Smooth muscle cell (in vitro differentiated cells): ENCODE measurements at regions not wholly inside any gene's neighbourhood (a gene's known extent, or its start where the extent isn't known, plus 50 kb on each side); places are given as distances from the start of the nearest gene placed in this dataset.

Experiments used
- DNase-seq: peaks from one replicate; lab custom pipeline; 2025; ENCODE audit not compliant: unreplicated experiment; lab: John Stamatoyannopoulos, UW
- H2AFZ ChIP-seq: fragments of 200-600 bp; sonication (generic); 2 replicates; pipeline ENCODE4 v1.6.0; 2016; ENCODE audit warnings: antibody characterized with exemption, low read depth, mild to moderate bottlenecking
- H3F3A ChIP-seq: fragments of 200-600 bp; sonication (generic); 2 replicates; pipeline ENCODE4 v1.6.0; 2017; ENCODE audit warnings: antibody characterized with exemption, low read depth
- H3K27ac ChIP-seq: fragments of 200-600 bp; sonication (generic); 2 replicates; pipeline ENCODE4 v1.5.1; 2016; ENCODE audit warnings: low read depth, mild to moderate bottlenecking
- H3K27me3 ChIP-seq: fragments of 200-600 bp; sonication (generic); 2 replicates; pipeline ENCODE4 v1.6.1; 2016; ENCODE audit warnings: low read depth, mild to moderate bottlenecking
- H3K36me3 ChIP-seq: fragments of 200-600 bp; sonication (generic); 2 replicates; pipeline ENCODE4 v1.5.1; 2016; ENCODE audit warnings: low read depth
- H3K4me1 ChIP-seq: fragments of 200-600 bp; sonication (generic); 2 replicates; pipeline ENCODE4 v1.5.1; 2016; ENCODE audit warnings: low read depth
- H3K4me2 ChIP-seq: fragments of 200-600 bp; sonication (generic); 2 replicates; pipeline ENCODE4 v1.6.0; 2016; ENCODE audit warnings: mild to moderate bottlenecking
- H3K4me3 ChIP-seq: fragments of 200-600 bp; sonication (generic); 2 replicates; pipeline ENCODE4 v1.5.1; 2016; ENCODE audit warnings: mild to moderate bottlenecking
- H3K79me2 ChIP-seq: fragments of 200-600 bp; sonication (generic); 2 replicates; pipeline ENCODE4 v1.6.0; 2016; ENCODE audit warnings: low read depth, mild to moderate bottlenecking
- H3K9ac ChIP-seq: fragments of 200-600 bp; sonication (generic); 2 replicates; pipeline ENCODE4 v1.6.0; 2016; ENCODE audit warnings: low read depth
- H3K9me3 ChIP-seq: fragments of 200-600 bp; sonication (generic); replicated peaks from 2 replicates; pipeline ENCODE4 v1.5.1; 2016; ENCODE audit warnings: low read depth
- H4K20me1 ChIP-seq: fragments of 200-600 bp; sonication (generic); 2 replicates; pipeline ENCODE4 v1.6.0; 2016; ENCODE audit warnings: low read depth
- WGBS: methylation state at CpG from one replicate; pipeline ENCODE4 v1.1.7; 2016; ENCODE audit warnings: low lambda C conversion rate; 5-methylcytosine and 5-hydroxymethylcytosine counted together
- TF ChIP-seq, protein P1 (sequence below): fragments of 200-600 bp; sonication (generic); IDR thresholded peaks from 2 replicates; pipeline ENCODE4 v1.5.1; 2017; ENCODE audit warnings: borderline replicate concordance, mild to moderate bottlenecking, antibody characterized with exemption; ENCODE audit not compliant: insufficient read depth, poor library complexity, severe bottlenecking

GRCh38 chr5:27814983-27815382 lies 776.6 kb upstream of the CDH9 start:
- Histone ChIP-seq H4K20me1 (no peaks in the 10 kb centered on the region), H3K4me2 (no peak overlapping the region), H3K36me3 (no peaks in the 10 kb centered on the region), H3K4me3 (no peak overlapping the region), H3K27me3 (no peaks in the 10 kb centered on the region), H3K9me3 (no peaks in the 10 kb centered on the region), H3K27ac (no peak overlapping the region), H3K9ac (no peak overlapping the region), H3K79me2 (no peaks in the 10 kb centered on the region), H3K4me1 (no peaks in the 10 kb centered on the region), H3F3A (no peaks in the 10 kb centered on the region), H2AFZ (no peak overlapping the region)
- DNase-seq: no peak
- WGBS: 0% methylated on average over 1 of the region's 1 CpG
- TF ChIP-seq, protein P1, sequence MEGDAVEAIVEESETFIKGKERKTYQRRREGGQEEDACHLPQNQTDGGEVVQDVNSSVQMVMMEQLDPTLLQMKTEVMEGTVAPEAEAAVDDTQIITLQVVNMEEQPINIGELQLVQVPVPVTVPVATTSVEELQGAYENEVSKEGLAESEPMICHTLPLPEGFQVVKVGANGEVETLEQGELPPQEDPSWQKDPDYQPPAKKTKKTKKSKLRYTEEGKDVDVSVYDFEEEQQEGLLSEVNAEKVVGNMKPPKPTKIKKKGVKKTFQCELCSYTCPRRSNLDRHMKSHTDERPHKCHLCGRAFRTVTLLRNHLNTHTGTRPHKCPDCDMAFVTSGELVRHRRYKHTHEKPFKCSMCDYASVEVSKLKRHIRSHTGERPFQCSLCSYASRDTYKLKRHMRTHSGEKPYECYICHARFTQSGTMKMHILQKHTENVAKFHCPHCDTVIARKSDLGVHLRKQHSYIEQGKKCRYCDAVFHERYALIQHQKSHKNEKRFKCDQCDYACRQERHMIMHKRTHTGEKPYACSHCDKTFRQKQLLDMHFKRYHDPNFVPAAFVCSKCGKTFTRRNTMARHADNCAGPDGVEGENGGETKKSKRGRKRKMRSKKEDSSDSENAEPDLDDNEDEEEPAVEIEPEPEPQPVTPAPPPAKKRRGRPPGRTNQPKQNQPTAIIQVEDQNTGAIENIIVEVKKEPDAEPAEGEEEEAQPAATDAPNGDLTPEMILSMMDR: no peak

GRCh38 chr5:27814286-27814685 lies 775.9 kb upstream of the CDH9 start:
- H2AFZ ChIP-seq: no peak overlapping the region
- DNase-seq: no peak
- no peak overlapping the region for H3K4me3 ChIP-seq
- no peak overlapping the region for H3K9ac ChIP-seq
- H3K27ac ChIP-seq: no peak overlapping the region
- no peaks in the 10 kb centered on the region for H3K4me1 ChIP-seq
- WGBS: 97% methylated on average over 1 of the region's 1 CpG
- no peaks in the 10 kb centered on the region for H3K36me3 ChIP-seq
- H3K9me3 ChIP-seq: no peaks in the 10 kb centered on the region
- H3F3A ChIP-seq: no peaks in the 10 kb centered on the region
- H3K79me2 ChIP-seq: no peaks in the 10 kb centered on the region
- no peak overlapping the region for H3K4me2 ChIP-seq
- H4K20me1 ChIP-seq: no peaks in the 10 kb centered on the region
- no peaks in the 10 kb centered on the region for H3K27me3 ChIP-seq
- TF ChIP-seq, protein P1: no peak

GRCh38 chr5:27810458-27810857 lies 772.1 kb upstream of the CDH9 start:
- no peaks in the 10 kb centered on the region for H3K27me3 ChIP-seq
- no peaks in the 10 kb centered on the region for H3K36me3 ChIP-seq
- no peaks in the 10 kb centered on the region for H3K4me1 ChIP-seq
- H3K4me2 ChIP-seq: no peak overlapping the region
- H3F3A ChIP-seq: no peaks in the 10 kb centered on the region
- DNase-seq: no peak
- H3K9me3 ChIP-seq: no peaks in the 10 kb centered on the region
- H3K27ac ChIP-seq: no peak overlapping the region
- TF ChIP-seq, protein P1: no peak
- H3K4me3 ChIP-seq: no peak overlapping the region
- no peak overlapping the region for H3K9ac ChIP-seq
- no peaks in the 10 kb centered on the region for H3K79me2 ChIP-seq
- WGBS: 90% methylated on average over 5 of the region's 5 CpGs
- no peaks in the 10 kb centered on the region for H4K20me1 ChIP-seq
- no peak overlapping the region for H2AFZ ChIP-seq

GRCh38 chr5:27797220-27797619 lies 758.8 kb upstream of the CDH9 start:
- H3K4me3 ChIP-seq: no peak overlapping the region
- H2AFZ ChIP-seq: no peak overlapping the region
- H3K36me3 ChIP-seq: no peaks in the 10 kb centered on the region
- no peaks in the 10 kb centered on the region for H3K79me2 ChIP-seq
- no peak overlapping the region for H3K4me2 ChIP-seq
- no peaks in the 10 kb centered on the region for H4K20me1 ChIP-seq
- WGBS: 87% methylated on average over 1 of the region's 1 CpG
- no peak overlapping the region for H3K9ac ChIP-seq
- TF ChIP-seq, protein P1: no peak
- DNase-seq: no peak
- peaks cover 8% of the 10 kb centered on the region for H3K9me3 ChIP-seq
- H3K4me1 ChIP-seq: no peaks in the 10 kb centered on the region
- H3F3A ChIP-seq: no peaks in the 10 kb centered on the region
- H3K27me3 ChIP-seq: no peaks in the 10 kb centered on the region
- no peak overlapping the region for H3K27ac ChIP-seq
